ENCODE measurements at regions not wholly inside any gene's neighbourhood (a gene's known extent, or its start where the extent isn't known, plus 50 kb on each side); places are given as distances from the start of the nearest gene placed in this dataset.

DNA sequence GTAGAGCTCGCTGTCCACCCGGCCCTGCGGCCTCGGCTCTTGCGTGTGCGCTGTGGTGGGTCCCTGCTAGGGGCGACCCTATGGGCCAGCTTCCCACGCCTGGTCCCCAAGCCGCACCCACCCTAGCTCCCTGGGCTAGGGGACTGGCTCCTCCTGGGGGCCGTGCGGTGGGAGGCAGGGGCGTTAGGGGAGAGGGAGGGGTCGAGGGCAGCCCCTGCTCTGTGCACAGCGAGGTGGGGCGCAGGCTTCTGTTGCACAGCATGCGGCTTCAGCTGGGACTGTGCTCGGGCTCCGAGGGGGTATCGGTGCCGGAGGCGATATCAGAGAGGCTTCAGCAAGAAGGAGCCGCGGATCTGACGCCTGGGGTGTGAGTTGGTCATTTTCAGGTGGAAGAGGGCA is 86.1 kb downstream of the ALG10 start (continued):
- TF ChIP-seq, protein P1, sequence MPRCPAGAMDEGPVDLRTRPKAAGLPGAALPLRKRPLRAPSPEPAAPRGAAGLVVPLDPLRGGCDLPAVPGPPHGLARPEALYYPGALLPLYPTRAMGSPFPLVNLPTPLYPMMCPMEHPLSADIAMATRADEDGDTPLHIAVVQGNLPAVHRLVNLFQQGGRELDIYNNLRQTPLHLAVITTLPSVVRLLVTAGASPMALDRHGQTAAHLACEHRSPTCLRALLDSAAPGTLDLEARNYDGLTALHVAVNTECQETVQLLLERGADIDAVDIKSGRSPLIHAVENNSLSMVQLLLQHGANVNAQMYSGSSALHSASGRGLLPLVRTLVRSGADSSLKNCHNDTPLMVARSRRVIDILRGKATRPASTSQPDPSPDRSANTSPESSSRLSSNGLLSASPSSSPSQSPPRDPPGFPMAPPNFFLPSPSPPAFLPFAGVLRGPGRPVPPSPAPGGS (IDR thresholded peaks at IDR 0.05; ENCODE audit: borderline replicate concordance, insufficient read depth, low read depth, low read length, poor library complexity, severe bottlenecking), result no peak
- no peak for TF ChIP-seq TARDBP (IDR thresholded peaks at IDR 0.05; ENCODE audit: borderline replicate concordance)
- no peak for TF ChIP-seq SUPT20H (IDR thresholded peaks at IDR 0.05; ENCODE audit: borderline replicate concordance, control insufficient read depth, low read depth, low read length)
- TF ChIP-seq MYB (IDR thresholded peaks at IDR 0.05; ENCODE audit: borderline replicate concordance, low read depth, low read length), result no peak
- no peak for TF ChIP-seq EP300 (IDR thresholded peaks at IDR 0.05; ENCODE audit: borderline replicate concordance in 1 of 2, control insufficient read depth in 1 of 2, low read depth in 2 of 2, low read length in 2 of 2)
- TF ChIP-seq, protein P2, sequence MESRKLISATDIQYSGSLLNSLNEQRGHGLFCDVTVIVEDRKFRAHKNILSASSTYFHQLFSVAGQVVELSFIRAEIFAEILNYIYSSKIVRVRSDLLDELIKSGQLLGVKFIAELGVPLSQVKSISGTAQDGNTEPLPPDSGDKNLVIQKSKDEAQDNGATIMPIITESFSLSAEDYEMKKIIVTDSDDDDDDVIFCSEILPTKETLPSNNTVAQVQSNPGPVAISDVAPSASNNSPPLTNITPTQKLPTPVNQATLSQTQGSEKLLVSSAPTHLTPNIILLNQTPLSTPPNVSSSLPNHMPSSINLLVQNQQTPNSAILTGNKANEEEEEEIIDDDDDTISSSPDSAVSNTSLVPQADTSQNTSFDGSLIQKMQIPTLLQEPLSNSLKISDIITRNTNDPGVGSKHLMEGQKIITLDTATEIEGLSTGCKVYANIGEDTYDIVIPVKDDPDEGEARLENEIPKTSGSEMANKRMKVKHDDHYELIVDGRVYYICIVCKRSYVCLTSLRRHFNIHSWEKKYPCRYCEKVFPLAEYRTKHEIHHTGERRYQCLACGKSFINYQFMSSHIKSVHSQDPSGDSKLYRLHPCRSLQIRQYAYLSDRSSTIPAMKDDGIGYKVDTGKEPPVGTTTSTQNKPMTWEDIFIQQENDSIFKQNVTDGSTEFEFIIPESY (IDR thresholded peaks at IDR 0.05), result no peak
- TF ChIP-seq MAX (IDR thresholded peaks at IDR 0.05; ENCODE audit: low read depth, low read length), result no peak
- TF ChIP-seq TCF7 (IDR thresholded peaks at IDR 0.05; ENCODE audit: borderline replicate concordance), result no peak

- intact Hi-C loops (cut with micrococcal nuclease; ENCODE audit: unreplicated experiment) (no loop called here), in situ Hi-C loops (cut with MboI) (loop anchor here (25.0 kb wide), 1 partner anchor 253 kb away; no protein-coding TSS in a partner anchor)
- BruUV-seq (replicated peaks), result no TSS peak
- H3K36me3 ChIP-seq (ENCODE audit: control insufficient read depth in 2 of 2, insufficient read depth in 2 of 2, low read length in 1 of 2), result no peaks in the 10 kb centered on the region
- no peak overlapping the region for H3K27ac ChIP-seq (ENCODE audit: control insufficient read depth, insufficient read depth)
- no peaks in the 10 kb centered on the region for H3K27me3 ChIP-seq (replicated peaks in 1 of 2; ENCODE audit: control insufficient read depth in 2 of 2, insufficient read depth in 2 of 2, low read length in 1 of 2)
- no peak overlapping the region for H2AFZ ChIP-seq (ENCODE audit: control insufficient read depth, low read depth, low read length)
- ATAC-seq (no peak), FAIRE-seq (no peak), DNase-seq (ENCODE audit: low read depth, low spot score) (no peak)
- H3K9me3 ChIP-seq (replicated peaks; ENCODE audit: control insufficient read depth, insufficient read depth, low read length), result no peaks in the 10 kb centered on the region; the same call in 1 of the 3 replicates
- POLR2A ChIA-PET, result no interaction called here
- RAD21 ChIA-PET (ENCODE audit: unreplicated experiment), result no interaction called here
- CTCF ChIA-PET, result no interaction called here
- WGBS (ENCODE audit: insufficient coverage, insufficient replicate concordance, low lambda C conversion rate, missing lambda C conversion rate), result 61% methylated on average over 5 of the region's 5 CpGs
- no peaks in the 10 kb centered on the region for H3K79me2 ChIP-seq (ENCODE audit: control insufficient read depth, insufficient read depth, low read length)
- no peaks in the 10 kb centered on the region for H4K20me1 ChIP-seq (ENCODE audit: control insufficient read depth, insufficient read depth)
- no peak overlapping the region for H3K4me3 ChIP-seq
- no peaks in the 10 kb centered on the region for H3K4me1 ChIP-seq (ENCODE audit: control insufficient read depth, insufficient read depth, low read length)
- SMC1A ChIA-PET (ENCODE audit: uncharacterized antibody, unreplicated experiment), result no interaction called here
- no peak overlapping the region for H3K4me2 ChIP-seq (ENCODE audit: control insufficient read depth, insufficient read depth)
- H3K9ac ChIP-seq (ENCODE audit: control insufficient read depth, insufficient read depth, low read length), result no peak overlapping the region
- TF ChIP-seq, protein P3, sequence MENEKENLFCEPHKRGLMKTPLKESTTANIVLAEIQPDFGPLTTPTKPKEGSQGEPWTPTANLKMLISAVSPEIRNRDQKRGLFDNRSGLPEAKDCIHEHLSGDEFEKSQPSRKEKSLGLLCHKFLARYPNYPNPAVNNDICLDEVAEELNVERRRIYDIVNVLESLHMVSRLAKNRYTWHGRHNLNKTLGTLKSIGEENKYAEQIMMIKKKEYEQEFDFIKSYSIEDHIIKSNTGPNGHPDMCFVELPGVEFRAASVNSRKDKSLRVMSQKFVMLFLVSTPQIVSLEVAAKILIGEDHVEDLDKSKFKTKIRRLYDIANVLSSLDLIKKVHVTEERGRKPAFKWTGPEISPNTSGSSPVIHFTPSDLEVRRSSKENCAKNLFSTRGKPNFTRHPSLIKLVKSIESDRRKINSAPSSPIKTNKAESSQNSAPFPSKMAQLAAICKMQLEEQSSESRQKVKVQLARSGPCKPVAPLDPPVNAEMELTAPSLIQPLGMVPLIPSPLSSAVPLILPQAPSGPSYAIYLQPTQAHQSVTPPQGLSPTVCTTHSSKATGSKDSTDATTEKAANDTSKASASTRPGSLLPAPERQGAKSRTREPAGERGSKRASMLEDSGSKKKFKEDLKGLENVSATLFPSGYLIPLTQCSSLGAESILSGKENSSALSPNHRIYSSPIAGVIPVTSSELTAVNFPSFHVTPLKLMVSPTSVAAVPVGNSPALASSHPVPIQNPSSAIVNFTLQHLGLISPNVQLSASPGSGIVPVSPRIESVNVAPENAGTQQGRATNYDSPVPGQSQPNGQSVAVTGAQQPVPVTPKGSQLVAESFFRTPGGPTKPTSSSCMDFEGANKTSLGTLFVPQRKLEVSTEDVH (IDR thresholded peaks at IDR 0.05; ENCODE audit: low read depth, partially characterized antibody), result no peak
- TF ChIP-seq IKZF1 (conservative IDR thresholded peaks at IDR 0.05), result no peak
- no peak for TF ChIP-seq FOS (IDR thresholded peaks at IDR 0.05; ENCODE audit: borderline replicate concordance, extremely low read depth, insufficient read length)
- no peak for TF ChIP-seq SMAD1 (IDR thresholded peaks at IDR 0.05; ENCODE audit: low read depth, partially characterized antibody)
- no peak for TF ChIP-seq EZH2 (IDR thresholded peaks at IDR 0.05; ENCODE audit: borderline replicate concordance, control insufficient read depth, low read depth, low read length)
- TF ChIP-seq ESRRA (IDR thresholded peaks at IDR 0.05; ENCODE audit: low read length), result no peak
- no peak for TF ChIP-seq HDAC6 (IDR thresholded peaks at IDR 0.05; ENCODE audit: unreplicated experiment)
- TF ChIP-seq, protein P4, sequence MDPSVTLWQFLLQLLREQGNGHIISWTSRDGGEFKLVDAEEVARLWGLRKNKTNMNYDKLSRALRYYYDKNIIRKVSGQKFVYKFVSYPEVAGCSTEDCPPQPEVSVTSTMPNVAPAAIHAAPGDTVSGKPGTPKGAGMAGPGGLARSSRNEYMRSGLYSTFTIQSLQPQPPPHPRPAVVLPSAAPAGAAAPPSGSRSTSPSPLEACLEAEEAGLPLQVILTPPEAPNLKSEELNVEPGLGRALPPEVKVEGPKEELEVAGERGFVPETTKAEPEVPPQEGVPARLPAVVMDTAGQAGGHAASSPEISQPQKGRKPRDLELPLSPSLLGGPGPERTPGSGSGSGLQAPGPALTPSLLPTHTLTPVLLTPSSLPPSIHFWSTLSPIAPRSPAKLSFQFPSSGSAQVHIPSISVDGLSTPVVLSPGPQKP (IDR thresholded peaks at IDR 0.05; ENCODE audit: low read depth, low read length), result no peak
These were observed 86.7 kb downstream of the ALG10 start for GRCh38 chr12:34108967-34109366.
